SK-N-SH treated with all-trans-retinoic acid at 6 μM for 48 hours (cell line): ENCODE measurements at regions not wholly inside any gene's neighbourhood (a gene's known extent, or its start where the extent isn't known, plus 50 kb on each side); places are given as distances from the start of the nearest gene placed in this dataset.

Experiments
- ATAC-seq: fragments of 200-7000 bp; cut with Tn5 transposase; 3 replicates; pipeline ENCODE4 v1.9.1; 2020; ENCODE audit warnings: mild to moderate bottlenecking, moderate library complexity
- ARNTL ChIP-seq: fragments of 450-650 bp; formaldehyde crosslinking; IDR thresholded peaks from 2 replicates; pipeline ENCODE4 v1.5.0; 2020; ENCODE audit warnings: low read depth, mild to moderate bottlenecking, moderate library complexity, borderline replicate concordance
- BACH2 ChIP-seq: fragments of 250-450 bp; sonication (Bioruptor Pico); IDR thresholded peaks from 2 replicates; pipeline ENCODE4 v1.9.0; 2021; ENCODE audit warnings: mild to moderate bottlenecking, borderline replicate concordance
- CSDC2 ChIP-seq: fragments of 250-450 bp; sonication (Bioruptor Pico); IDR thresholded peaks from 2 replicates; pipeline ENCODE4 v1.5.0; 2020; ENCODE audit warnings: mild to moderate bottlenecking, moderate library complexity
- CSRNP3 ChIP-seq: fragments of 250-450 bp; sonication (Bioruptor Pico); IDR thresholded peaks from 2 replicates; pipeline ENCODE4 v1.5.1; 2021; ENCODE audit warnings: mild to moderate bottlenecking, moderate library complexity
- ESRRG ChIP-seq: fragments of 250-450 bp; sonication (Bioruptor Pico); IDR thresholded peaks from 2 replicates; pipeline ENCODE4 v1.6.1; 2021; ENCODE audit warnings: mild to moderate bottlenecking
- ISL1 ChIP-seq: fragments of 250-450 bp; sonication (Bioruptor Pico); IDR thresholded peaks from 2 replicates; pipeline ENCODE4 v2.1.2; 2022; ENCODE audit warnings: mild to moderate bottlenecking, moderate library complexity
- OSR1 ChIP-seq: fragments of 250-450 bp; sonication (Bioruptor Pico); IDR thresholded peaks from 2 replicates; pipeline ENCODE4 v1.8.0; 2022; ENCODE audit warnings: moderate library complexity, mild to moderate bottlenecking, inconsistent platforms
- PPARA ChIP-seq: fragments of 250-450 bp; sonication (Bioruptor Pico); IDR thresholded peaks from 2 replicates; pipeline ENCODE4 v1.5.0; 2020; ENCODE audit warnings: mild to moderate bottlenecking, borderline replicate concordance
- RARB ChIP-seq: fragments of 250-450 bp; sonication (Bioruptor Pico); IDR thresholded peaks from 2 replicates; pipeline ENCODE4 v1.8.0; 2021; ENCODE audit warnings: mild to moderate bottlenecking, moderate library complexity
- TOX ChIP-seq: fragments of 250-450 bp; sonication (Bioruptor Pico); IDR thresholded peaks from 2 replicates; pipeline ENCODE4 v1.8.0; 2021; ENCODE audit warnings: mild to moderate bottlenecking, moderate library complexity, borderline replicate concordance
- ZC3H10 ChIP-seq: fragments of 250-450 bp; sonication (Bioruptor Pico); IDR thresholded peaks from 2 replicates; pipeline ENCODE4 v1.5.1; 2021; ENCODE audit warnings: mild to moderate bottlenecking, moderate library complexity
- ZNF565 ChIP-seq: fragments of 450-650 bp; formaldehyde crosslinking; conservative IDR thresholded peaks from 2 replicates; pipeline ENCODE4 v1.5.0; 2020; ENCODE audit warnings: low read depth, mild to moderate bottlenecking, moderate library complexity
- ZNF70 ChIP-seq: fragments of 450-650 bp; formaldehyde crosslinking; IDR thresholded peaks from 2 replicates; pipeline ENCODE4 v1.5.0; 2020; ENCODE audit warnings: mild to moderate bottlenecking, moderate library complexity
- ZNF8 ChIP-seq: fragments of 450-650 bp; formaldehyde crosslinking; IDR thresholded peaks from 2 replicates; pipeline ENCODE4 v1.5.0; 2020; ENCODE audit warnings: mild to moderate bottlenecking, moderate library complexity
- TF ChIP-seq, protein P1 (sequence below): fragments of 250-450 bp; sonication (Bioruptor Pico); IDR thresholded peaks from 2 replicates; pipeline ENCODE4 v1.8.0; 2020; ENCODE audit warnings: mild to moderate bottlenecking, moderate library complexity, borderline replicate concordance
- TF ChIP-seq, protein P2 (sequence below): fragments of 250-450 bp; sonication (Bioruptor Pico); IDR thresholded peaks from 2 replicates; pipeline ENCODE4 v1.5.1; 2020; ENCODE audit warnings: low read depth, mild to moderate bottlenecking, moderate library complexity
- TF ChIP-seq, protein P3 (sequence below): fragments of 250-450 bp; sonication (Bioruptor Pico); IDR thresholded peaks from 2 replicates; pipeline ENCODE4 v1.5.0; 2020; ENCODE audit warnings: mild to moderate bottlenecking, moderate library complexity

- ATAC-seq: no peak
- TF ChIP-seq, protein P1, sequence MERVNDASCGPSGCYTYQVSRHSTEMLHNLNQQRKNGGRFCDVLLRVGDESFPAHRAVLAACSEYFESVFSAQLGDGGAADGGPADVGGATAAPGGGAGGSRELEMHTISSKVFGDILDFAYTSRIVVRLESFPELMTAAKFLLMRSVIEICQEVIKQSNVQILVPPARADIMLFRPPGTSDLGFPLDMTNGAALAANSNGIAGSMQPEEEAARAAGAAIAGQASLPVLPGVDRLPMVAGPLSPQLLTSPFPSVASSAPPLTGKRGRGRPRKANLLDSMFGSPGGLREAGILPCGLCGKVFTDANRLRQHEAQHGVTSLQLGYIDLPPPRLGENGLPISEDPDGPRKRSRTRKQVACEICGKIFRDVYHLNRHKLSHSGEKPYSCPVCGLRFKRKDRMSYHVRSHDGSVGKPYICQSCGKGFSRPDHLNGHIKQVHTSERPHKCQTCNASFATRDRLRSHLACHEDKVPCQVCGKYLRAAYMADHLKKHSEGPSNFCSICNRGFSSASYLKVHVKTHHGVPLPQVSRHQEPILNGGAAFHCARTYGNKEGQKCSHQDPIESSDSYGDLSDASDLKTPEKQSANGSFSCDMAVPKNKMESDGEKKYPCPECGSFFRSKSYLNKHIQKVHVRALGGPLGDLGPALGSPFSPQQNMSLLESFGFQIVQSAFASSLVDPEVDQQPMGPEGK (CRISPR knock-in tag): no peak
- TF ChIP-seq ESRRG (CRISPR knock-in tag) (no peak), ZNF8 (CRISPR knock-in tag) (no peak)
- TF ChIP-seq, protein P2, sequence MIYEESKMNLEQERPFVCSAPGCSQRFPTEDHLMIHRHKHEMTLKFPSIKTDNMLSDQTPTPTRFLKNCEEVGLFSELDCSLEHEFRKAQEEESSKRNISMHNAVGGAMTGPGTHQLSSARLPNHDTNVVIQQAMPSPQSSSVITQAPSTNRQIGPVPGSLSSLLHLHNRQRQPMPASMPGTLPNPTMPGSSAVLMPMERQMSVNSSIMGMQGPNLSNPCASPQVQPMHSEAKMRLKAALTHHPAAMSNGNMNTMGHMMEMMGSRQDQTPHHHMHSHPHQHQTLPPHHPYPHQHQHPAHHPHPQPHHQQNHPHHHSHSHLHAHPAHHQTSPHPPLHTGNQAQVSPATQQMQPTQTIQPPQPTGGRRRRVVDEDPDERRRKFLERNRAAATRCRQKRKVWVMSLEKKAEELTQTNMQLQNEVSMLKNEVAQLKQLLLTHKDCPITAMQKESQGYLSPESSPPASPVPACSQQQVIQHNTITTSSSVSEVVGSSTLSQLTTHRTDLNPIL (CRISPR knock-in tag): no peak
These were observed 80.4 kb upstream of the WSCD2 start for GRCh38 chr12:108048686-108049085.

DNA sequence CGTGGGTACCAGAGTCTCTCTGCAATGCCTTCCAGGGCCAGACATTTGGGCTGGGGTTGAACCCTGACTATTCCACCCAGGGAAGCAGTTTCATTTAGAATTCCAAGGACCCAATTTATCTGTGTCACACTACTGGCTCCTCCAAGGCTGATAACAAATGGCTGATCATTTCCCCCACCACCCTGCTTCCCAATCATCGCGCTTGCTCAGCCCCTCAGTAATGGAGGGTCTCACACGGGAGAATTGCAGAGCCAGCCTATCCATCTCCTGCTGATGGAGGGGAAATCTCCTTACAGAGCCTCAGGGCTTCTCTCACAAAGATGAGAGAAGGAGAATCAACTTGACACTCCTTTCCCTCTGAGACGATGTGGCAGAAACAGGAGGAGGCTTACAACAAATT lies 78.4 kb upstream of the WSCD2 start:
- TF ChIP-seq TOX (CRISPR knock-in tag): no peak
- TF ChIP-seq, all 23 proteins: peak for 0

GRCh38 chr12:108052260-108052659 lies 76.8 kb upstream of the WSCD2 start:
- TF ChIP-seq ZNF70 (CRISPR knock-in tag): no peak
- no peak for TF ChIP-seq PPARA (CRISPR knock-in tag)
- TF ChIP-seq, protein P3, sequence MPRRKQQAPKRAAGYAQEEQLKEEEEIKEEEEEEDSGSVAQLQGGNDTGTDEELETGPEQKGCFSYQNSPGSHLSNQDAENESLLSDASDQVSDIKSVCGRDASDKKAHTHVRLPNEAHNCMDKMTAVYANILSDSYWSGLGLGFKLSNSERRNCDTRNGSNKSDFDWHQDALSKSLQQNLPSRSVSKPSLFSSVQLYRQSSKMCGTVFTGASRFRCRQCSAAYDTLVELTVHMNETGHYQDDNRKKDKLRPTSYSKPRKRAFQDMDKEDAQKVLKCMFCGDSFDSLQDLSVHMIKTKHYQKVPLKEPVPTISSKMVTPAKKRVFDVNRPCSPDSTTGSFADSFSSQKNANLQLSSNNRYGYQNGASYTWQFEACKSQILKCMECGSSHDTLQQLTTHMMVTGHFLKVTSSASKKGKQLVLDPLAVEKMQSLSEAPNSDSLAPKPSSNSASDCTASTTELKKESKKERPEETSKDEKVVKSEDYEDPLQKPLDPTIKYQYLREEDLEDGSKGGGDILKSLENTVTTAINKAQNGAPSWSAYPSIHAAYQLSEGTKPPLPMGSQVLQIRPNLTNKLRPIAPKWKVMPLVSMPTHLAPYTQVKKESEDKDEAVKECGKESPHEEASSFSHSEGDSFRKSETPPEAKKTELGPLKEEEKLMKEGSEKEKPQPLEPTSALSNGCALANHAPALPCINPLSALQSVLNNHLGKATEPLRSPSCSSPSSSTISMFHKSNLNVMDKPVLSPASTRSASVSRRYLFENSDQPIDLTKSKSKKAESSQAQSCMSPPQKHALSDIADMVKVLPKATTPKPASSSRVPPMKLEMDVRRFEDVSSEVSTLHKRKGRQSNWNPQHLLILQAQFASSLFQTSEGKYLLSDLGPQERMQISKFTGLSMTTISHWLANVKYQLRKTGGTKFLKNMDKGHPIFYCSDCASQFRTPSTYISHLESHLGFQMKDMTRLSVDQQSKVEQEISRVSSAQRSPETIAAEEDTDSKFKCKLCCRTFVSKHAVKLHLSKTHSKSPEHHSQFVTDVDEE (CRISPR knock-in tag): no peak
- TF ChIP-seq TOX (CRISPR knock-in tag): no peak
- TF ChIP-seq, protein P1 (CRISPR knock-in tag): no peak
- no peak for TF ChIP-seq RARB (CRISPR knock-in tag)
- TF ChIP-seq, protein P2 (CRISPR knock-in tag): no peak
- no peak for TF ChIP-seq ZNF565 (CRISPR knock-in tag)
- TF ChIP-seq, all 23 proteins: peak for 0

More for the DNA sequence above, 78.4 kb upstream of the WSCD2 start:
- ATAC-seq: no peak

DNA sequence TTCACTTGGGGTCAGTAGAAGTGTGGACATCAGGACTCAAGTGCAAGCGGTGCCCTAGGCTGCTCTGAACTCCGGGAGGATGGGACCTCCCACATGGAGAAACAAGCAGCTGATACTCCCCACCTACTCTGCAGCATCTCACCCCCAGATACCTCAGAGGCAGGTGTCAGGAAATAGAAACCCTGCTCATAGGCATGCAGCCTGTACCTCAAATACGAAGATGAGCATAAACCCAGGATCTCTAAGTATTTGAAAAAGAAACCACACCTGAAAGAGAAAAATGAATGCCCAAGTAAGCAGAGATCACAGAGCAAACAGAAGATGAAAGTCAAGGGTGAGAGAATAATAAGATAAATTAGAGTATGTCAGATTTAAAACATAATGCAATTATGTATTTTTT lies 75.6 kb upstream of the WSCD2 start:
- TF ChIP-seq BACH2 (no peak), PPARA (CRISPR knock-in tag) (no peak), OSR1 (no peak), ZC3H10 (no peak), ISL1 (CRISPR knock-in tag) (no peak), ZNF70 (CRISPR knock-in tag) (no peak), ARNTL (CRISPR knock-in tag) (no peak)
- no peak for ATAC-seq

More at GRCh38 chr12:108052260-108052659, 76.8 kb upstream of the WSCD2 start:
- no peak for ATAC-seq

GRCh38 chr12:108054496-108054895 lies 74.6 kb upstream of the WSCD2 start:
- ATAC-seq: no peak
- no peak for TF ChIP-seq TOX (CRISPR knock-in tag)
- no peak for TF ChIP-seq ARNTL (CRISPR knock-in tag)
- TF ChIP-seq ESRRG (CRISPR knock-in tag): no peak
- no peak for TF ChIP-seq CSRNP3 (CRISPR knock-in tag)
- no peak for TF ChIP-seq CSDC2
